NCI-H2081 (cell line): ENCODE measurements at regions not wholly inside any gene's neighbourhood (a gene's known extent, or its start where the extent isn't known, plus 50 kb on each side); places are given as distances from the start of the nearest gene placed in this dataset.
"Not testable (repeated sequence)": the region's sequence is repeated elsewhere in the genome, so short reads cannot be mapped to it uniquely, and the experiment has no call there.

Source experiments
- DNase-seq, 2 experiments: peaks; one replicate each; lab custom pipeline; 2025; lab: John Stamatoyannopoulos, UW

GRCh38 chr2:180604077-180604476, 376.3 kb upstream of the UBE2E3 start:
- DNase-seq: no peak

- DNase-seq: no peak
Observed at GRCh38 chr2:180601016-180601415, 379.4 kb upstream of the UBE2E3 start.

GRCh38 chr2:180599804-180600203, 380.6 kb upstream of the UBE2E3 start:
- no peak for DNase-seq

- DNase-seq: no peak
Observed at GRCh38 chr2:180597179-180597578, 383.2 kb upstream of the UBE2E3 start.

- no peak for DNase-seq
Observed at GRCh38 chr2:180596453-180596852, 384.0 kb upstream of the UBE2E3 start.

- no peak for DNase-seq
Observed at GRCh38 chr2:180591947-180592346, 388.5 kb upstream of the UBE2E3 start.

- not testable (repeated sequence) for DNase-seq
Observed at GRCh38 chr2:180591093-180591781, 389.2 kb upstream of the UBE2E3 start.

GRCh38 chr2:180583441-180584140, 396.8 kb upstream of the UBE2E3 start:
- DNase-seq: no peak

- DNase-seq: no peak
Observed at GRCh38 chr2:180579388-180579787, 401.0 kb upstream of the UBE2E3 start.

- DNase-seq: no peak
Observed at GRCh38 chr2:180578441-180578840, 402.0 kb upstream of the UBE2E3 start.

- peak in 1 of 2 experiments; percentile 31 for DNase-seq
Observed at GRCh38 chr2:180577567-180577966, 402.8 kb upstream of the UBE2E3 start.

- DNase-seq: no peak
Observed at GRCh38 chr2:180573951-180574350, 406.5 kb upstream of the UBE2E3 start.

- DNase-seq: no peak
Observed at GRCh38 chr2:180572346-180572745, 408.1 kb upstream of the UBE2E3 start.

GRCh38 chr2:180571559-180571958, 408.8 kb upstream of the UBE2E3 start:
- no peak for DNase-seq

GRCh38 chr2:180570864-180571263, 409.5 kb upstream of the UBE2E3 start:
- DNase-seq: no peak

- no peak for DNase-seq
Observed at GRCh38 chr2:180564051-180564450, 416.4 kb upstream of the UBE2E3 start.

GRCh38 chr2:180562378-180562777, 418.0 kb upstream of the UBE2E3 start:
- DNase-seq: no peak

- no peak for DNase-seq
Observed at GRCh38 chr2:180559771-180560170, 420.6 kb upstream of the UBE2E3 start.

- DNase-seq: no peak
Observed at GRCh38 chr2:180559038-180559437, 421.4 kb upstream of the UBE2E3 start.

GRCh38 chr2:180555391-180555965, 424.9 kb upstream of the UBE2E3 start:
- no peak for DNase-seq

GRCh38 chr2:180554330-180554729, 426.1 kb upstream of the UBE2E3 start:
- no peak for DNase-seq

GRCh38 chr2:180553094-180553715, 427.2 kb upstream of the UBE2E3 start:
- DNase-seq: no peak

GRCh38 chr2:180542511-180542910, 437.9 kb upstream of the UBE2E3 start:
- no peak for DNase-seq
